GM12878 (cell line): ENCODE measurements at regions not wholly inside any gene's neighbourhood (a gene's known extent, or its start where the extent isn't known, plus 50 kb on each side); places are given as distances from the start of the nearest gene placed in this dataset.

ENCODE experiments used
- ATAC-seq: fragments of 200-7000 bp; cut with Tn5 transposase; 3 replicates; pipeline ENCODE4 v1.9.1; 2020; ENCODE audit warnings: mild to moderate bottlenecking, moderate library complexity
- BruUV-seq: library from RNA; stranded (reverse); fragments of 400-500 nt; replicated peaks from 2 replicates; lab custom pipeline; 2021; lab: Mats Ljungman, UMichigan
- CTCF ChIA-PET: fragments of 300-600 bp; sonication (Branson Sonifier 250); formaldehyde crosslinking; extraction: SDS; loops from one replicate; lab custom pipeline; 2021; ENCODE audit warnings: inconsistent platforms; lab: Yijun Ruan, JAX
- POLR2A ChIA-PET: fragments of 350-600 bp; formaldehyde crosslinking; extraction: SDS; loops from one replicate; lab custom pipeline; 2021; ENCODE audit warnings: inconsistent platforms; lab: Charles Lee
- RAD21 ChIA-PET: fragments of 300-600 bp; sonication (Branson Sonifier 250); formaldehyde crosslinking; loops from one replicate; lab custom pipeline; 2023; ENCODE audit warnings: antibody characterized with exemption; ENCODE audit not compliant: unreplicated experiment; lab: Charles Lee
- SMC1A ChIA-PET: fragments of 300-600 bp; sonication (Branson Sonifier 250); formaldehyde crosslinking; loops from one replicate; lab custom pipeline; 2023; ENCODE audit not compliant: unreplicated experiment, uncharacterized antibody; lab: Charles Lee
- DNase-seq: peaks from one replicate; pipeline ENCODE4 v3.0.0-alpha.2; 2011; ENCODE audit warnings: low read depth, low spot score
- FAIRE-seq: peaks from 3 replicates; lab custom pipeline; 2011; peaks lifted over from hg19 to GRCh38; lab: Jason Lieb, UNC
- H2AFZ ChIP-seq: 2 replicates; pipeline ENCODE4 v1.6.0; 2011; ENCODE audit warnings: low read depth, low read length, control low read depth; ENCODE audit not compliant: control insufficient read depth
- H3K27ac ChIP-seq: 2 replicates; pipeline ENCODE4 v1.5.1; 2011; ENCODE audit warnings: control low read depth; ENCODE audit not compliant: control insufficient read depth, insufficient read depth
- H3K27me3 ChIP-seq, 2 experiments: replicated peaks in 1 of 2; 2 replicates each; pipeline versions ENCODE4 v1.6.0 to v1.6.1; 2011; ENCODE audit warnings: low read length in 1 of 2; ENCODE audit not compliant: control insufficient read depth in 2 of 2, insufficient read depth in 2 of 2
- H3K36me3 ChIP-seq, 2 experiments: 2 replicates each; pipeline ENCODE4 v1.5.1; 2011; ENCODE audit warnings: low read length in 1 of 2; ENCODE audit not compliant: control insufficient read depth in 2 of 2, insufficient read depth in 2 of 2
- H3K4me1 ChIP-seq: 2 replicates; pipeline ENCODE4 v1.6.1; 2011; ENCODE audit warnings: mild to moderate bottlenecking, low read length, moderate library complexity, mixed read lengths; ENCODE audit not compliant: control insufficient read depth, insufficient read depth
- H3K4me2 ChIP-seq: 2 replicates; pipeline ENCODE4 v1.6.0; 2011; ENCODE audit warnings: control low read depth; ENCODE audit not compliant: control insufficient read depth, insufficient read depth
- H3K4me3 ChIP-seq: fragments of 200-600 bp; sonication (generic); 2 replicates; pipeline ENCODE4 v1.5.1; 2016
- H3K79me2 ChIP-seq: 2 replicates; pipeline ENCODE4 v1.6.0; 2011; ENCODE audit warnings: low read length; ENCODE audit not compliant: control insufficient read depth, insufficient read depth
- H3K9ac ChIP-seq: 2 replicates; pipeline ENCODE4 v1.8.0; 2011; ENCODE audit warnings: low read length, control low read depth, mixed read lengths; ENCODE audit not compliant: control insufficient read depth, insufficient read depth
- H3K9me3 ChIP-seq: replicated peaks from 3 replicates; pipeline ENCODE4 v1.5.1; 2011; ENCODE audit warnings: mild to moderate bottlenecking, low read length; ENCODE audit not compliant: control insufficient read depth, insufficient read depth
- H4K20me1 ChIP-seq: 2 replicates; pipeline ENCODE4 v1.6.0; 2011; ENCODE audit not compliant: control insufficient read depth, insufficient read depth
- BRCA1 ChIP-seq: IDR thresholded peaks from 2 replicates; pipeline ENCODE4 v1.6.1; 2011; ENCODE audit warnings: low read depth, low read length, improper control_type of control experiment
- CBX5 ChIP-seq: sonication (generic); IDR thresholded peaks from 2 replicates; pipeline ENCODE4 v1.6.1; 2016; ENCODE audit warnings: low read depth, moderate library complexity, mild to moderate bottlenecking, inconsistent platforms
- CEBPB ChIP-seq, 2 experiments: fragments of 150-350 bp in 1 of 2; IDR thresholded peaks; 2 replicates each; pipeline ENCODE4 v1.6.1; 2012 to 2014; ENCODE audit warnings: low read depth in 2 of 2, low read length in 2 of 2, borderline replicate concordance in 1 of 2, inconsistent platforms in 1 of 2
- FOS ChIP-seq: IDR thresholded peaks from 3 replicates; pipeline ENCODE4 v1.6.1; 2011; ENCODE audit warnings: borderline replicate concordance; ENCODE audit not compliant: insufficient read length; ENCODE audit errors: extremely low read depth
- FOXM1 ChIP-seq: IDR thresholded peaks from 2 replicates; pipeline ENCODE4 v1.6.1; 2012; ENCODE audit warnings: low read depth, mild to moderate bottlenecking, inconsistent platforms, low read length, moderate library complexity
- NFYA ChIP-seq: IDR thresholded peaks from 2 replicates; pipeline ENCODE4 v1.6.1; 2011; ENCODE audit warnings: low read depth, mild to moderate bottlenecking, low read length, improper control_type of control experiment, borderline replicate concordance
- POLR2AphosphoS2 ChIP-seq: IDR thresholded peaks from 2 replicates; pipeline ENCODE4 v1.6.1; 2011; ENCODE audit warnings: low read depth, mild to moderate bottlenecking, low read length, improper control_type of control experiment, moderate library complexity
- POLR2AphosphoS5 ChIP-seq: IDR thresholded peaks from 2 replicates; pipeline ENCODE4 v1.6.1; 2011; ENCODE audit warnings: mild to moderate bottlenecking, low read length, inconsistent platforms
- SMAD1 ChIP-seq: fragments of 450-650 bp; IDR thresholded peaks from 2 replicates; pipeline ENCODE4 v1.6.1; 2018; ENCODE audit warnings: mild to moderate bottlenecking, low read depth; ENCODE audit not compliant: partially characterized antibody
- TCF12 ChIP-seq: IDR thresholded peaks from 2 replicates; pipeline ENCODE4 v1.6.1; 2011; ENCODE audit warnings: low read depth, mild to moderate bottlenecking, low read length
- WGBS: methylation state at CpG from one replicate; pipeline ENCODE4 v1.1.6; 2016; ENCODE audit warnings: low lambda C conversion rate; ENCODE audit not compliant: insufficient replicate concordance, insufficient coverage; ENCODE audit errors: missing lambda C conversion rate; 5-methylcytosine and 5-hydroxymethylcytosine counted together
- in situ Hi-C: fragments of 300-500 bp; cut with MboI; formaldehyde crosslinking; loops from 9 replicates; pipeline ENCODE4 v1.14.3; 2018; ENCODE audit warnings: mixed read lengths
- intact Hi-C: fragments of 100-400 bp; cut with micrococcal nuclease; formaldehyde crosslinking; loops from one replicate; pipeline ENCODE4 v1.14.2; 2022; ENCODE audit not compliant: unreplicated experiment
- TF ChIP-seq, protein P1 (sequence below): fragments of 450-650 bp; IDR thresholded peaks from 2 replicates; pipeline ENCODE4 v1.6.1; 2016; ENCODE audit warnings: mild to moderate bottlenecking
- TF ChIP-seq, protein P2 (sequence below): IDR thresholded peaks from 2 replicates; pipeline ENCODE4 v1.6.1; 2012; ENCODE audit warnings: improper control_type of control experiment, low read depth, low read length; ENCODE audit not compliant: insufficient replicate concordance
- TF ChIP-seq, protein P3 (sequence below): IDR thresholded peaks from 2 replicates; pipeline ENCODE4 v1.6.1; 2011; ENCODE audit warnings: low read depth, mild to moderate bottlenecking, low read length, moderate library complexity, borderline replicate concordance; ENCODE audit errors: extremely low read depth

DNA sequence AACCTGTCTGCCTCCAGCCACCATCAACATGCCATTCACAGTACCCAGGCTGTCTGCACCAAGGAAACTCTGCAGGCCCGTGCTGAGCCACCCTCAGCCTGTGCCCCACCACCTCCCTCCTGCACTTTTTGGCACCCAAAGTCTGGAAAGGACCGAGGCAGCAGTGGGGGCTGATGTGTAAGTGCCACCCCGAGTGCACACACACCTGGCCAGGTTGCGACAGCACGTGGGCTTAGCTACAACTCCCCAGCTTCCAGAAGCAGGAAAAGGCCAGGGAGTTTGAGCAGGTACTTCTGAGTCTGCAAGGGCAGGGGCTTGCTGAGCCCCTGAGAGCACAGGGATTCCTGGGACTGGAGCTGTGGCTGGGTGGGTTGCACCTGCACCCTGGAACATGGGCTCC lies 303.3 kb upstream of the OPRM1 start:
- Histone ChIP-seq H4K20me1 (no peaks in the 10 kb centered on the region), H2AFZ (no peak overlapping the region), H3K4me2 (no peak overlapping the region), H3K4me1 (no peaks in the 10 kb centered on the region), H3K27me3 (no peaks in the 10 kb centered on the region), H3K79me2 (no peaks in the 10 kb centered on the region), H3K9me3 (no peaks in the 10 kb centered on the region), H3K4me3 (no peak overlapping the region), H3K9ac (no peak overlapping the region), H3K27ac (no peak overlapping the region), H3K36me3 (no peaks in the 10 kb centered on the region)
- in situ Hi-C loops (no loop called here), intact Hi-C loops (no loop called here)
- POLR2A ChIA-PET, result no interaction called here
- FAIRE-seq (no peak), ATAC-seq (no peak), DNase-seq (no peak)
- TF ChIP-seq POLR2AphosphoS5 (no peak), TCF12 (no peak), POLR2AphosphoS2 (no peak), SMAD1 (no peak), CBX5 (no peak), BRCA1 (no peak), NFYA (no peak), FOXM1 (no peak)
- TF ChIP-seq, protein P1, sequence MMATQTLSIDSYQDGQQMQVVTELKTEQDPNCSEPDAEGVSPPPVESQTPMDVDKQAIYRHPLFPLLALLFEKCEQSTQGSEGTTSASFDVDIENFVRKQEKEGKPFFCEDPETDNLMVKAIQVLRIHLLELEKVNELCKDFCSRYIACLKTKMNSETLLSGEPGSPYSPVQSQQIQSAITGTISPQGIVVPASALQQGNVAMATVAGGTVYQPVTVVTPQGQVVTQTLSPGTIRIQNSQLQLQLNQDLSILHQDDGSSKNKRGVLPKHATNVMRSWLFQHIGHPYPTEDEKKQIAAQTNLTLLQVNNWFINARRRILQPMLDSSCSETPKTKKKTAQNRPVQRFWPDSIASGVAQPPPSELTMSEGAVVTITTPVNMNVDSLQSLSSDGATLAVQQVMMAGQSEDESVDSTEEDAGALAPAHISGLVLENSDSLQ, result no peak
- SMC1A ChIA-PET, result no interaction called here
- RAD21 ChIA-PET, result no interaction called here
- CTCF ChIA-PET, result no interaction called here
- WGBS, result 12% methylated on average over 5 of the region's 5 CpGs
- no TSS peak for BruUV-seq

DNA sequence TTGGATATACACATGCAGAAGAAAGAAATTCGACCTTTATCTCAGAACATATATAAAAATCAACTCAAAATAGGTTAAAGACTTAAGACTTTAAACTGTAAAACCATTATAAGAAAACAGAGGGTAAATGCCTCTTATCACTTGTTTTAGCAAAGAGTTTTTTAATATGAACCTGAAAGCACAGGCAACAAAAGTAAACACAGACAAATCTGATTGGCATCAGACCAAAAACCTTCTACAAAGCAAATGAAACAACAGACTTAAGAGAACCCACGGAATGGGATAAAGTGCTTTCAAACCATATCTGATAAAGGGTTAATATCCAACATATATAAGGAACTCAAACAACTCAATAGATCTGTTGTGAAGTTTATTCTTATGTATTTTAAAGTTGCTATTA lies 309.9 kb upstream of the OPRM1 start:
- Histone ChIP-seq H3K36me3 (no peaks in the 10 kb centered on the region), H3K4me1 (no peaks in the 10 kb centered on the region), H2AFZ (no peak overlapping the region), H4K20me1 (no peaks in the 10 kb centered on the region), H3K9me3 (no peaks in the 10 kb centered on the region), H3K4me3 (no peak overlapping the region), H3K79me2 (no peaks in the 10 kb centered on the region), H3K4me2 (no peak overlapping the region), H3K27me3 (no peaks in the 10 kb centered on the region), H3K27ac (no peak overlapping the region), H3K9ac (no peak overlapping the region)
- ChIA-PET SMC1A (no interaction called here), RAD21 (no interaction called here), POLR2A (no interaction called here), CTCF (no interaction called here)
- in situ Hi-C loops (no loop called here), intact Hi-C loops (no loop called here)
- 2% methylated on average over 2 of the region's 2 CpGs for WGBS
- no TSS peak for BruUV-seq
- DNase-seq (no peak), FAIRE-seq (no peak), ATAC-seq (no peak)
- TF ChIP-seq CEBPB (IDR thresholded peaks at IDR 0.05; ENCODE audit: borderline replicate concordance in 1 of 2, low read depth in 2 of 2, low read length in 2 of 2) (no peak), FOS (no peak)
- TF ChIP-seq, protein P2, sequence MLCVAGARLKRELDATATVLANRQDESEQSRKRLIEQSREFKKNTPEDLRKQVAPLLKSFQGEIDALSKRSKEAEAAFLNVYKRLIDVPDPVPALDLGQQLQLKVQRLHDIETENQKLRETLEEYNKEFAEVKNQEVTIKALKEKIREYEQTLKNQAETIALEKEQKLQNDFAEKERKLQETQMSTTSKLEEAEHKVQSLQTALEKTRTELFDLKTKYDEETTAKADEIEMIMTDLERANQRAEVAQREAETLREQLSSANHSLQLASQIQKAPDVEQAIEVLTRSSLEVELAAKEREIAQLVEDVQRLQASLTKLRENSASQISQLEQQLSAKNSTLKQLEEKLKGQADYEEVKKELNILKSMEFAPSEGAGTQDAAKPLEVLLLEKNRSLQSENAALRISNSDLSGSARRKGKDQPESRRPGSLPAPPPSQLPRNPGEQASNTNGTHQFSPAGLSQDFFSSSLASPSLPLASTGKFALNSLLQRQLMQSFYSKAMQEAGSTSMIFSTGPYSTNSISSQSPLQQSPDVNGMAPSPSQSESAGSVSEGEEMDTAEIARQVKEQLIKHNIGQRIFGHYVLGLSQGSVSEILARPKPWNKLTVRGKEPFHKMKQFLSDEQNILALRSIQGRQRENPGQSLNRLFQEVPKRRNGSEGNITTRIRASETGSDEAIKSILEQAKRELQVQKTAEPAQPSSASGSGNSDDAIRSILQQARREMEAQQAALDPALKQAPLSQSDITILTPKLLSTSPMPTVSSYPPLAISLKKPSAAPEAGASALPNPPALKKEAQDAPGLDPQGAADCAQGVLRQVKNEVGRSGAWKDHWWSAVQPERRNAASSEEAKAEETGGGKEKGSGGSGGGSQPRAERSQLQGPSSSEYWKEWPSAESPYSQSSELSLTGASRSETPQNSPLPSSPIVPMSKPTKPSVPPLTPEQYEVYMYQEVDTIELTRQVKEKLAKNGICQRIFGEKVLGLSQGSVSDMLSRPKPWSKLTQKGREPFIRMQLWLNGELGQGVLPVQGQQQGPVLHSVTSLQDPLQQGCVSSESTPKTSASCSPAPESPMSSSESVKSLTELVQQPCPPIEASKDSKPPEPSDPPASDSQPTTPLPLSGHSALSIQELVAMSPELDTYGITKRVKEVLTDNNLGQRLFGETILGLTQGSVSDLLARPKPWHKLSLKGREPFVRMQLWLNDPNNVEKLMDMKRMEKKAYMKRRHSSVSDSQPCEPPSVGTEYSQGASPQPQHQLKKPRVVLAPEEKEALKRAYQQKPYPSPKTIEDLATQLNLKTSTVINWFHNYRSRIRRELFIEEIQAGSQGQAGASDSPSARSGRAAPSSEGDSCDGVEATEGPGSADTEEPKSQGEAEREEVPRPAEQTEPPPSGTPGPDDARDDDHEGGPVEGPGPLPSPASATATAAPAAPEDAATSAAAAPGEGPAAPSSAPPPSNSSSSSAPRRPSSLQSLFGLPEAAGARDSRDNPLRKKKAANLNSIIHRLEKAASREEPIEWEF, result no peak
- TF ChIP-seq, protein P3, sequence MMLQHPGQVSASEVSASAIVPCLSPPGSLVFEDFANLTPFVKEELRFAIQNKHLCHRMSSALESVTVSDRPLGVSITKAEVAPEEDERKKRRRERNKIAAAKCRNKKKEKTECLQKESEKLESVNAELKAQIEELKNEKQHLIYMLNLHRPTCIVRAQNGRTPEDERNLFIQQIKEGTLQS, result no peak
